HG03520 (cell line): ENCODE measurements at regions not wholly inside any gene's neighbourhood (a gene's known extent, or its start where the extent isn't known, plus 50 kb on each side); places are given as distances from the start of the nearest gene placed in this dataset.
"Not testable (repeated sequence)": the region's sequence is repeated elsewhere in the genome, so short reads cannot be mapped to it uniquely, and the experiment has no call there.

Source experiments
- ATAC-seq: cut with Tn5 transposase; IDR thresholded peaks from one replicate; pipeline ENCODE4 v1.9.1; 2021; ENCODE audit warnings: mild to moderate bottlenecking, moderate library complexity; ENCODE audit not compliant: unreplicated experiment

GRCh38 chr9:104980039-104980654 is 52.2 kb upstream of the ABCA1 start:
- no peak for ATAC-seq

- no peak for ATAC-seq
Measured at GRCh38 chr9:104981543-104982129, 53.7 kb upstream of the ABCA1 start.

DNA sequence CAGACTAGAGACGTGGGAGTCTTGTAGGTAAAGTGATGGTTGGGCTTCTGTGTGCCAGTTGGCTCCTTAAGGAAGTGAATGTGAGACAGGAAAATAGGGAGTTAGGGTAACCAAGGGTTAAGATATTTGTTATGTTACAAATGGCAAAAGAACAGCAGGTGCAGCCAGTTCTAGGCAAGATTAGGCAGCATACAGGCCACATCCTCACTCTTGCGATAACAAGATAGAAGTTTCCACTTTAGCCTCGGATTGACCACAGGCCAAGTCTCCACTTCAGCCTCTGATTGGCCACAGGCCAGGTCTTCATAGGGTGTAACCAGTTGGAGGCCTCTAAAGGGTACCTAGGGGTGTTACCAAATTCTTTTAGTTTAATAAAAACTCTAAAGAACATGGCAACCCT is 54.6 kb upstream of the ABCA1 start:
- ATAC-seq = no peak

- ATAC-seq = no peak
Measured at GRCh38 chr9:104983491-104983890, 55.5 kb upstream of the ABCA1 start.

GRCh38 chr9:104984121-104984520 is 56.2 kb upstream of the ABCA1 start:
- no peak for ATAC-seq

DNA sequence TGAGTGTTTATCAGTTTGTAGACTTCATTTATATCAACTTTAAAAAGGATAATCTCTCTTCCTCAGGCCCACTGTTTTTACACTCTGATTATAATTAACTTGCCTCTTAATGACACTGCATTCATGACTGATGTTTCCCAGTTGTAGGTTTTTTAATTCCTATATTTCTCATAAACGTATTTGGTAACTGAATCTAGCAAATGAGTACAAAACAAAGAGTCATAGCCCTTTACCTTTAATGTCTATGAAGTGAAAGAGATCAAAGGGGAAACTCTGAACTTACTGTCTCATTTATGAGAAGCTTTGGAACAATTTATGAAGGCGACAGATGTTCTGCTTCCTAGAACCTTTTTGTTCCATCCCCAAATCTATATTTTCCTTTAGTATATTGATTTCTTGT is 56.6 kb upstream of the ABCA1 start:
- no peak for ATAC-seq

DNA sequence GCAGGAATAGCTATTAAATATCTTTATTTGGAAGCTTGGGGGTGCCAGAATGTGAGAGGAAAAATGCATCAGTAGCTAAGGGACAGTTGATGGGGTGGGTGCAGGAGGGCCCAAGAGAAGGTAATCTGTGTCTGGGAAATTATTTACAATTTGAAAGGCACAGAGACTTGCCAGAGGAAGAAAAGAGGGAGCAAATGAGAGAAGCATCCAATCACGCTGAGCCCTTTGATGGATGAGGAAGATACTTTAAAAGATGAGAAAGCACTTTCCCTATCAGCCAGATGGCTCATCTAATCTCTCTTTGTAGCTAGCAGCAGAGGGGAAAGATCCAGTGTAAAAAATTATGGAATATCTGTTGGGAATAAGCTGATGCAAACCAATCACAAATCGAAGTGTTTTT is 57.0 kb upstream of the ABCA1 start:
- ATAC-seq = no peak

DNA sequence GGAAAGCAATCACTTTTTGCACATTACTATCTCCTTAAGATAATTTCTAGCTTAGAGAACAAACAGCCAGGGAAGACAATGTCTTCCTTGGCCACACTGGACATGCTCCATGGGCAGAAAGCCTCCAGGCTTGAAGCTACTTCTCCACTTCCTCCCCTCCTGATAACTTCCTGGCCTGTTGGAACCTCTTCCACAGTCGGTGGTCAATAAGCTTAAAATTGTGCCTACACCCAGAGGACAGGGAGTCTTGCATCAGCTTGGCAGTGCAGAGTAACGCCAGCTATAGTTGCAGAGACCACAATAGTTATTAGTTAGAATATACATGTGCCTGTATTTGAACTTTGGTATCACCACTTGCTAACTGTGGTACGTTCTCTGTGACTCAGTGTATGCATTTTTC is 58.1 kb upstream of the ABCA1 start:
- no peak for ATAC-seq

DNA sequence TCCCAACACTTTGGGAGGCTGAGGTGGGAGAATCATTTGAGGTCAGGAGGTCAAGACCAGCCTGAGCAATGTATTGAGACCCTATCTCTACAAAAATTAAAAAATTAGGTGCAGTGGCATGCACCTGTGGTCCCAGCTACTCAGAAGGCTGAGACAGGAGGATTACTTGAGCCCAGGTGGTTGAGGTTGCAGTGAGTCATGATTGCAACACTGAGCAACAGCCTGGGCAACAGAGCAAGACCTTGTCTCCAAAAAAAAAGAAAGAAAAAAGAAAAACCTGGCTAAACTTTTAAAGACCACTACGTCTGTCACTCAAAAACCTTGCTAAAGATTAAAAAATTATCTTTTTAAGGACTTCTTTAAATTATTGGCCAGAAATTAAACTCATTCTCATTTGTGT is 59.8 kb upstream of the ABCA1 start:
- ATAC-seq = no peak

- no peak for ATAC-seq
Measured at GRCh38 chr9:104988539-104988938, 60.6 kb upstream of the ABCA1 start.

DNA sequence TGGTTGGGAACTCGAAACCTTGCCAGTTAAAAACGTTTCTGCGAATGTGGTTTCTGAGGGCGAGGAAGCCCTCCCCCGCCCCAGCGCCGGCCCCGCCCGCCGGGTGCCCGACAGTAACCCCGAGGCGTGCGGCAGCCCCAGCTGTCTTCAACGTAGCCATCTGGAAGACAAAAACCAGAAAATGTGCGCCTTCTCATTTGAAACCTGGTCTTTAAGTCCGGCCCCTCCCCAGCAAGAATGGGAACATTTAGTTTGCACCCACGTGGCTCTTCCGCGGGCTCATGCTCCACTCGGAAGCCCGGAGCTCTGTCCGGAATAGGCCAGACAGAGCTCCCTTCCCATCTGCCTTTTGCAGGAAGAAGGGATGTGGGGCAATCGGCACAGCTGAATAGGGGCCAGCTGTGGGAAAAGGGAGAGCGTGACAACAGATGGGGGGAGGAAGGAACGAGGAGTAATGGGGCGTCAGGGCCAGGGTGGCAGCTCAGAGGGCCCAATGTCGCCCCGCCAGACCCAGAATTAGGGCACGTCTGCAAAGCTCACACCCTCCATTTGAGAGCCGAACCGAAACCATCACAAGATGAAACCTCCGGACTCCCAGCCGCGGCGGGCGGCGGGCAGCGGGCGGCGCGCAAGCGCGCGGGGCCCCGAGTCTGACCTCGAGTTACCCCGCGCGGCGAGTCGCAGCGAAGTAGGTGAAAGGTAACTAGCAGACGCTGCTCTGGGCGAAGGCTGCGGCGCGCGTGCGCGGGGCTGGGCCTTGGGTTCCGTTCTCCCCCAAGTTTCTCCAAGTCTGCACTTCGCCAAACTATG is 63.4 kb upstream of the ABCA1 start:
- peak; percentile 93 for ATAC-seq

- ATAC-seq = no peak
Measured at GRCh38 chr9:104992659-104993058, 64.7 kb upstream of the ABCA1 start.

- ATAC-seq = no peak
Measured at GRCh38 chr9:104993291-104993963, 65.5 kb upstream of the ABCA1 start.

GRCh38 chr9:104997536-104997935 is 69.6 kb upstream of the ABCA1 start:
- no peak for ATAC-seq

DNA sequence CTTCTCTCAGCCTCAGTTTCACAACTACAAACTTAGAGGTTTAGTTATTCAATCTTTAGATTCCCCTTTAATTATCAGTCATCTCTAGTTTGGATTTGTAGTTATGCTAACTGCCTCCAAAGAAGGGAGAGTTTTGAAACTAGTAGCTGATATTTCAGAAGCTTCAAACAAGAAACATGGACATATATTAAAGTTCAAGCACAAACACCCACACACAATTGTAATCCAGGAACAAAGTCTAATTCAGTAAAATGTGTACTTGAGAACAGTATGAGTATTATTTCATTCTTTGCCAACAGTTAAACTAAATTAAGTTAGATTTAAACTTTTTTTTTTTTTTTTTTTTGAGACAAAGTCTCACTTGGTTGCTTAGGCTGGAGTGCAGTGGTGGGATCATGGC is 71.2 kb upstream of the ABCA1 start:
- no peak for ATAC-seq

DNA sequence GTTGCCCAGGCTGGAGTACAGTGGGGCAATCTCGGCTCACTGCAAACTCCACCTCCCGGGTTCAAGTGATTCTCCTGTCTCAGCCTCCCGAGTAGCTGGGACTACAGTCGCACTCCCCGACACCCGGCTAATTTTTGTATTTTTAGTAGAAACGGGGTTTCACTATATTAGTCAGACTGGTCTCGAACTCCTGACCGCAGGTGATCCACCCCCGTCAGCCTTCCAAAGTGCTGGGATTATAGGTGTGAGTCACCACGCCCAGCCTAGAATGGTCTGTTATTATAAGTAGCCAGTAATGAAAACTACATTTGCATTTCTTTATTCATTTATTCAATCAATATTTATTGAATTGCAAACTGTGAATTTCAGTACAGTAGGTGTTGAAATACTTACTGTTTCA is 72.6 kb upstream of the ABCA1 start:
- not testable (repeated sequence) for ATAC-seq

GRCh38 chr9:105004466-105005090 is 76.6 kb upstream of the ABCA1 start:
- ATAC-seq = no peak

GRCh38 chr9:105005186-105005585 is 77.2 kb upstream of the ABCA1 start:
- no peak for ATAC-seq

DNA sequence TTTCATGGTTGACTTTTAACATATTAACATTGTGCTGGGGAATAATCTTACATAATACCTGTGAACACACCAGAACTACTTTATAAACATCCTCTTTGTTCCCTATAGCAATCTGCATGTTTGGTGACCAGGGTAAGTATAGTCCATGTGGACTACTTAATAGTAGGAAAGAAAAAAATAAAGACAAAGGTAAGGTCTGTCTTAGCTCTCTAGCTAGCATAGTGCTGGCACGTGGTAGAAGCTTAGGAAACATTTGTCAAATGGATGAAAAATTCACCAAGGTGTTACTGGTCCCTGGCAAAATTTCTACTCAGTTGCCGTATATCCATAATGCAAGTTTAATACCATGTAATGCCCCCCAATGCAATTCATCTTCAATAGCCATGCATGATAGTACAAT is 78.6 kb upstream of the ABCA1 start:
- no peak for ATAC-seq

DNA sequence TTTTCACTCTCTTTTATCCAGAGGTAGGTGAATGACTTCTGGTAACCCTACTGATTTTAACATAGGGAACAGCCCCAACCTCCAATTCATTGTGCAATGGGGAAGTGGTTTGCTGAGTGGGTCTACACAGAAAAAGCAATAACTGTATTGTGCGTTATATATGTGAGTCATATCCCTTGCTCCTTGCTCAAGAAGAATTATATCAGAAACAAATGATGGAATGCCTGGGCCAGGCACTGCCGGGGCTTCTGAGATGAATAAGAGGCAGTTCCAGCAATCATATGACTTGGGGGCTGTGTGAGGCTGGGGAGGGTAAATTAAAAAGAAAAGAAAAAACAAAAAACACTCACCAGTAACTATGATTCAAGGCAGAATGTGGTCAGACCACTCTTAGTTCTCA is 79.2 kb upstream of the ABCA1 start:
- ATAC-seq = no peak

GRCh38 chr9:105010089-105010488 is 82.1 kb upstream of the ABCA1 start:
- ATAC-seq = not testable (repeated sequence)
